OCI-LY3 (cell line): ENCODE measurements at regions not wholly inside any gene's neighbourhood (a gene's known extent, or its start where the extent isn't known, plus 50 kb on each side); places are given as distances from the start of the nearest gene placed in this dataset.

Experiments
- H2AFZ ChIP-seq: fragments of 200-600, 300-600 bp; shearing (Covaris generic); 2 replicates; pipeline ENCODE4 v1.6.0; 2014; ENCODE audit warnings: antibody characterized with exemption, low read depth, low read length
- H3K27ac ChIP-seq: fragments of 200-600, 300-600 bp; sonication (generic); 2 replicates; pipeline ENCODE4 v1.5.1; 2014; ENCODE audit warnings: mild to moderate bottlenecking, low read length, moderate library complexity, mixed read lengths
- H3K27me3 ChIP-seq: fragments of 200-600, 300-600 bp; sonication (generic); 2 replicates; pipeline ENCODE4 v1.6.1; 2014; ENCODE audit warnings: low read depth, low read length, mixed read lengths
- H3K36me3 ChIP-seq: fragments of 200-600, 300-600 bp; sonication (generic); replicated peaks from 2 replicates; pipeline ENCODE3; 2014; ENCODE audit warnings: low read depth, low read length, mixed read lengths
- H3K4me1 ChIP-seq: fragments of 300-600, 200-600 bp; sonication (generic); 2 replicates; pipeline ENCODE4 v1.6.1; 2014; ENCODE audit warnings: low read length, mixed read lengths
- H3K4me2 ChIP-seq: fragments of 200-600, 300-600 bp; sonication (generic); 2 replicates; pipeline ENCODE4 v1.6.1; 2014; ENCODE audit warnings: low read length, mixed read lengths
- H3K4me3 ChIP-seq: fragments of 300-600, 200-600 bp; sonication (generic); 2 replicates; pipeline ENCODE4 v1.5.1; 2014; ENCODE audit warnings: antibody characterized with exemption, mild to moderate bottlenecking, low read length, moderate library complexity
- H3K79me2 ChIP-seq: fragments of 300-600, 200-600 bp; shearing (Covaris generic); 2 replicates; pipeline ENCODE4 v1.6.1; 2014; ENCODE audit warnings: mild to moderate bottlenecking, low read length, mixed read lengths
- H3K9ac ChIP-seq: fragments of 300-600, 200-600 bp; shearing (Covaris generic); 2 replicates; pipeline ENCODE4 v1.6.0; 2014; ENCODE audit warnings: mild to moderate bottlenecking, low read length, moderate library complexity
- H3K9me3 ChIP-seq: fragments of 200-600, 300-600 bp; shearing (Covaris generic); 2 replicates; pipeline ENCODE4 v1.6.1; 2014; ENCODE audit warnings: low read length, mixed read lengths; ENCODE audit not compliant: insufficient read depth
- H4K20me1 ChIP-seq: fragments of 200-600, 300-600 bp; sonication (generic); 2 replicates; pipeline ENCODE4 v1.6.1; 2016; ENCODE audit warnings: low read length, mixed read lengths; ENCODE audit not compliant: insufficient read depth
- CTCF ChIP-seq: fragments of 200-600, 300-600 bp; sonication (generic); IDR thresholded peaks from 2 replicates; pipeline ENCODE4 v1.5.1; 2014; ENCODE audit warnings: antibody characterized with exemption, low read length, low read depth
- EZH2phosphoT487 ChIP-seq: fragments of 200-600 bp; shearing (Covaris generic); IDR thresholded peaks from 2 replicates; pipeline ENCODE4 v1.6.1; 2018; ENCODE audit warnings: antibody characterized with exemption, mixed run types, low read depth

GRCh38 chr5:74371621-74372020 lies 268.9 kb downstream of the ENC1 start:
- no peak overlapping the region for H3K9ac ChIP-seq
- H3K27ac ChIP-seq: no peak overlapping the region
- H3K27me3 ChIP-seq: no peaks in the 10 kb centered on the region
- H3K4me1 ChIP-seq: peaks cover 22% of the 10 kb centered on the region
- H3K9me3 ChIP-seq: no peaks in the 10 kb centered on the region
- TF ChIP-seq EZH2phosphoT487 (no peak), CTCF (no peak)
- no peaks in the 10 kb centered on the region for H3K79me2 ChIP-seq
- no peak overlapping the region for H2AFZ ChIP-seq
- H3K4me3 ChIP-seq: no peak overlapping the region
- H3K4me2 ChIP-seq: no peak overlapping the region
- no peaks in the 10 kb centered on the region for H4K20me1 ChIP-seq
- no peaks in the 10 kb centered on the region for H3K36me3 ChIP-seq

GRCh38 chr5:74370168-74370567 lies 270.4 kb downstream of the ENC1 start:
- Histone ChIP-seq H3K79me2 (no peaks in the 10 kb centered on the region), H4K20me1 (no peaks in the 10 kb centered on the region), H3K27ac (no peak overlapping the region), H3K9ac (no peak overlapping the region), H3K4me3 (no peak overlapping the region), H3K4me1 (peaks cover 7% of the 10 kb centered on the region), H3K36me3 (no peaks in the 10 kb centered on the region), H3K4me2 (no peak overlapping the region), H3K9me3 (no peaks in the 10 kb centered on the region), H3K27me3 (no peaks in the 10 kb centered on the region), H2AFZ (no peak overlapping the region)
- TF ChIP-seq EZH2phosphoT487 (no peak), CTCF (no peak)

GRCh38 chr5:74369173-74369572 lies 271.4 kb downstream of the ENC1 start:
- Histone ChIP-seq H3K4me2 (no peak overlapping the region), H4K20me1 (no peaks in the 10 kb centered on the region), H2AFZ (no peak overlapping the region), H3K79me2 (no peaks in the 10 kb centered on the region), H3K36me3 (no peaks in the 10 kb centered on the region), H3K4me1 (no peaks in the 10 kb centered on the region), H3K27ac (no peak overlapping the region), H3K4me3 (no peak overlapping the region), H3K9me3 (no peaks in the 10 kb centered on the region), H3K9ac (no peak overlapping the region), H3K27me3 (no peaks in the 10 kb centered on the region)
- no peak for TF ChIP-seq EZH2phosphoT487
- no peak for TF ChIP-seq CTCF

GRCh38 chr5:74367934-74368333 lies 272.6 kb downstream of the ENC1 start:
- Histone ChIP-seq H3K9me3 (no peaks in the 10 kb centered on the region), H3K27ac (no peak overlapping the region), H2AFZ (no peak overlapping the region), H3K36me3 (no peaks in the 10 kb centered on the region), H3K4me2 (no peak overlapping the region), H3K9ac (no peak overlapping the region), H4K20me1 (no peaks in the 10 kb centered on the region), H3K27me3 (no peaks in the 10 kb centered on the region), H3K4me1 (no peaks in the 10 kb centered on the region), H3K79me2 (no peaks in the 10 kb centered on the region), H3K4me3 (no peak overlapping the region)
- no peak for TF ChIP-seq EZH2phosphoT487
- no peak for TF ChIP-seq CTCF
